Loucy (cell line): ENCODE measurements at regions not wholly inside any gene's neighbourhood (a gene's known extent, or its start where the extent isn't known, plus 50 kb on each side); places are given as distances from the start of the nearest gene placed in this dataset.

ENCODE experiments used
- H2AFZ ChIP-seq: fragments of 200-600 bp; sonication (generic); 2 replicates; pipeline ENCODE4 v1.6.0; 2016; ENCODE audit warnings: antibody characterized with exemption, mild to moderate bottlenecking, low read length, moderate library complexity
- H3F3A ChIP-seq: fragments of 200-600 bp; 2 replicates; pipeline ENCODE4 v1.6.0; 2016; ENCODE audit warnings: antibody characterized with exemption, low read depth, mild to moderate bottlenecking
- H3K27me3 ChIP-seq: fragments of 200-600 bp; sonication (generic); 2 replicates; pipeline ENCODE4 v1.6.1; 2014; ENCODE audit warnings: low read length, mild to moderate bottlenecking; ENCODE audit not compliant: insufficient read depth, poor library complexity, severe bottlenecking
- H3K36me3 ChIP-seq: fragments of 200-600 bp; sonication (generic); 2 replicates; pipeline ENCODE4 v1.6.1; 2016; ENCODE audit warnings: low read length; ENCODE audit not compliant: insufficient read depth
- H3K4me1 ChIP-seq: fragments of 200-600 bp; sonication (generic); 2 replicates; pipeline ENCODE4 v1.5.1; 2014; ENCODE audit warnings: low read length, mild to moderate bottlenecking; ENCODE audit not compliant: insufficient read depth, poor library complexity, severe bottlenecking
- H3K4me2 ChIP-seq: fragments of 200-600 bp; sonication (generic); 2 replicates; pipeline ENCODE4 v1.6.0; 2014; ENCODE audit warnings: antibody characterized with exemption, low read length, low read depth, mild to moderate bottlenecking; ENCODE audit not compliant: poor library complexity, severe bottlenecking
- H3K4me3 ChIP-seq: fragments of 200-600 bp; sonication (generic); 2 replicates; pipeline ENCODE4 v1.5.1; 2014; ENCODE audit warnings: low read length, mild to moderate bottlenecking, mixed read lengths; ENCODE audit not compliant: poor library complexity, severe bottlenecking
- H3K79me2 ChIP-seq: fragments of 200-600 bp; sonication (generic); 2 replicates; pipeline ENCODE4 v1.6.1; 2014; ENCODE audit warnings: low read length; ENCODE audit not compliant: insufficient read depth
- H3K9ac ChIP-seq: fragments of 200-600 bp; sonication (generic); 2 replicates; pipeline ENCODE4 v1.6.0; 2014; ENCODE audit warnings: mild to moderate bottlenecking, low read depth, low read length, moderate library complexity; ENCODE audit not compliant: poor library complexity, severe bottlenecking
- H3K9me2 ChIP-seq: fragments of 200-600 bp; sonication (generic); replicated peaks from 2 replicates; pipeline ENCODE4 v1.6.1; 2016; ENCODE audit warnings: low read depth, low read length, mixed read lengths
- H3K9me3 ChIP-seq: fragments of 200-600 bp; sonication (generic); 2 replicates; pipeline ENCODE4 v1.6.1; 2014; ENCODE audit warnings: mild to moderate bottlenecking, antibody characterized with exemption, low read length, low read depth; ENCODE audit not compliant: insufficient read depth
- H4K20me1 ChIP-seq: fragments of 200-600 bp; sonication (generic); 2 replicates; pipeline ENCODE4 v1.6.0; 2014; ENCODE audit warnings: antibody characterized with exemption, low read length, mild to moderate bottlenecking; ENCODE audit not compliant: insufficient read depth, poor library complexity, severe bottlenecking
- EZH2phosphoT487 ChIP-seq: fragments of 200-600 bp; IDR thresholded peaks from 2 replicates; pipeline ENCODE4 v1.6.1; 2018; ENCODE audit warnings: antibody characterized with exemption, mild to moderate bottlenecking, moderate library complexity, borderline replicate concordance
- TF ChIP-seq, protein P1 (sequence below): fragments of 200-600 bp; sonication (generic); conservative IDR thresholded peaks from 2 replicates; pipeline ENCODE4 v1.5.1; 2014; ENCODE audit warnings: mild to moderate bottlenecking, antibody characterized with exemption, low read length

DNA sequence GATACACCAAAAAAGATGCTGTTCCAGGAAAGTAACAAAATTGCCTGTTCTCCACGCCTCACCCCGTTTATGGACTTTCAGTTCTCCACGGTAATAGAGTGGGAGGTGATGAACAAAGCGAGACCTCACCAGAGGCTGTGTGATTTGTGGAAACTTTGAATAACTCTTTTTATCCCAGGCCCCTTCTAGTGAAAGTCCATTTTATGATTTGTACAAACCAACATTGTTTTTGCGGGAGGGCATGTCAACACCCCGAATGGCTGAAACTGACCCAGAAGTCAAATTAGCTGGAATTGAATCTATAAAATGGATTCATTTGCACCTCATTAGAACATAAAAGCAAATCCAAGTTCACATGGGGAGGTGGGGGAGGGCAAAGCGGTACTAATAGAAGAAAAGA lies 517.8 kb downstream of the CDH26 start:
- Histone ChIP-seq H3K9me2 (no peaks in the 10 kb centered on the region), H3K9ac (no peak overlapping the region), H3K4me1 (no peaks in the 10 kb centered on the region), H3K4me2 (no peak overlapping the region), H3K27me3 (no peaks in the 10 kb centered on the region), H3K4me3 (no peak overlapping the region), H2AFZ (no peak overlapping the region), H3K36me3 (no peaks in the 10 kb centered on the region), H3K9me3 (no peaks in the 10 kb centered on the region), H3F3A (no peaks in the 10 kb centered on the region), H3K79me2 (no peaks in the 10 kb centered on the region), H4K20me1 (no peaks in the 10 kb centered on the region)
- TF ChIP-seq EZH2phosphoT487, result no peak
- TF ChIP-seq, protein P1, sequence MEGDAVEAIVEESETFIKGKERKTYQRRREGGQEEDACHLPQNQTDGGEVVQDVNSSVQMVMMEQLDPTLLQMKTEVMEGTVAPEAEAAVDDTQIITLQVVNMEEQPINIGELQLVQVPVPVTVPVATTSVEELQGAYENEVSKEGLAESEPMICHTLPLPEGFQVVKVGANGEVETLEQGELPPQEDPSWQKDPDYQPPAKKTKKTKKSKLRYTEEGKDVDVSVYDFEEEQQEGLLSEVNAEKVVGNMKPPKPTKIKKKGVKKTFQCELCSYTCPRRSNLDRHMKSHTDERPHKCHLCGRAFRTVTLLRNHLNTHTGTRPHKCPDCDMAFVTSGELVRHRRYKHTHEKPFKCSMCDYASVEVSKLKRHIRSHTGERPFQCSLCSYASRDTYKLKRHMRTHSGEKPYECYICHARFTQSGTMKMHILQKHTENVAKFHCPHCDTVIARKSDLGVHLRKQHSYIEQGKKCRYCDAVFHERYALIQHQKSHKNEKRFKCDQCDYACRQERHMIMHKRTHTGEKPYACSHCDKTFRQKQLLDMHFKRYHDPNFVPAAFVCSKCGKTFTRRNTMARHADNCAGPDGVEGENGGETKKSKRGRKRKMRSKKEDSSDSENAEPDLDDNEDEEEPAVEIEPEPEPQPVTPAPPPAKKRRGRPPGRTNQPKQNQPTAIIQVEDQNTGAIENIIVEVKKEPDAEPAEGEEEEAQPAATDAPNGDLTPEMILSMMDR, result no peak

DNA sequence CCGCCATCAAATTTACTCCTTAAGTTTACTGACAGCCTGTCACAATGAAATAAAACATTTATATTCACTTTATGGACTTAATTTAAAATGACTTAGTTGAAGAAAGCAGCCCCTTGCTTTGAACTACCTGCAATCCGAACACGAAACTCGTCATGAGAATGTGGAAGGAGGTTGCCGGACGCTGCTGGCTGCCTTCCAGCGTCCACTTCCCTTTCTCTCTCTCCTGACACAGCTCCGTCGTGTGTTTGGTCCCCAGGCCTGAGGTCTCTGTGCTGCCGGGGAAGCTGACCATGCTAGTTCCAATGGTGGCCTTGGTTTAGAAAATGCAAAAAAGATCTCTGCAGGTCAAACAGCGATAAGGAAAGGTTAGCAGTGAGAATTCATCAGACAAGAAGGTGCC lies 519.7 kb downstream of the CDH26 start:
- no peaks in the 10 kb centered on the region for H3K4me1 ChIP-seq
- TF ChIP-seq EZH2phosphoT487, result no peak
- TF ChIP-seq, protein P1, result no peak
- H3K9me2 ChIP-seq, result no peaks in the 10 kb centered on the region
- H2AFZ ChIP-seq, result no peak overlapping the region
- H3K36me3 ChIP-seq, result no peaks in the 10 kb centered on the region
- H3K9ac ChIP-seq, result no peak overlapping the region
- H3K27me3 ChIP-seq, result no peaks in the 10 kb centered on the region
- H4K20me1 ChIP-seq, result no peaks in the 10 kb centered on the region
- H3K4me2 ChIP-seq, result no peak overlapping the region
- no peaks in the 10 kb centered on the region for H3K79me2 ChIP-seq
- H3F3A ChIP-seq, result no peaks in the 10 kb centered on the region
- H3K4me3 ChIP-seq, result no peak overlapping the region
- H3K9me3 ChIP-seq, result no peaks in the 10 kb centered on the region

DNA sequence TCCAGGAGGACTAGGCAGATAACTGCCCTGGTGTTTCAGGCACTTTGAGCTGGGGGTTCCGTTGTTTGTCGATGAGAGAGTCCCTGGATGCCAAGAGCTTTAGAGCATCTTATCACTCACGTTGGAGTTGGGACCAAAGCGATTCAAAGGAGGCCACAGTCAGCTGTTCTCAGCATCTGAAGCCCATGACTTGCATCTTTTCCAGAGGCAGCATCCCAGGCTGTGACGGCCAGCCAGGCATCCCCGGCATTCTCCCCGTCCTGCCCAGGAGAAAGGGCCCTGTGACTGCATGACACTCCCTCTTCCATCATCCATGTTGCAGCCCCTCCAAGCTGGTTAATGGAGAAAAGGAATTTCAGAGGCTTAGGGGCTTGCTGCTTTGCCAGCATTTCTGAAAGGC lies 520.3 kb downstream of the CDH26 start:
- H3K4me1 ChIP-seq, result no peaks in the 10 kb centered on the region
- H3F3A ChIP-seq, result no peaks in the 10 kb centered on the region
- H3K9me2 ChIP-seq, result no peaks in the 10 kb centered on the region
- H2AFZ ChIP-seq, result no peak overlapping the region
- H3K79me2 ChIP-seq, result no peaks in the 10 kb centered on the region
- H3K9me3 ChIP-seq, result no peaks in the 10 kb centered on the region
- H3K4me3 ChIP-seq, result no peak overlapping the region
- H3K27me3 ChIP-seq, result no peaks in the 10 kb centered on the region
- no peak overlapping the region for H3K9ac ChIP-seq
- no peaks in the 10 kb centered on the region for H3K36me3 ChIP-seq
- no peaks in the 10 kb centered on the region for H4K20me1 ChIP-seq
- TF ChIP-seq EZH2phosphoT487, result no peak
- H3K4me2 ChIP-seq, result no peak overlapping the region

DNA sequence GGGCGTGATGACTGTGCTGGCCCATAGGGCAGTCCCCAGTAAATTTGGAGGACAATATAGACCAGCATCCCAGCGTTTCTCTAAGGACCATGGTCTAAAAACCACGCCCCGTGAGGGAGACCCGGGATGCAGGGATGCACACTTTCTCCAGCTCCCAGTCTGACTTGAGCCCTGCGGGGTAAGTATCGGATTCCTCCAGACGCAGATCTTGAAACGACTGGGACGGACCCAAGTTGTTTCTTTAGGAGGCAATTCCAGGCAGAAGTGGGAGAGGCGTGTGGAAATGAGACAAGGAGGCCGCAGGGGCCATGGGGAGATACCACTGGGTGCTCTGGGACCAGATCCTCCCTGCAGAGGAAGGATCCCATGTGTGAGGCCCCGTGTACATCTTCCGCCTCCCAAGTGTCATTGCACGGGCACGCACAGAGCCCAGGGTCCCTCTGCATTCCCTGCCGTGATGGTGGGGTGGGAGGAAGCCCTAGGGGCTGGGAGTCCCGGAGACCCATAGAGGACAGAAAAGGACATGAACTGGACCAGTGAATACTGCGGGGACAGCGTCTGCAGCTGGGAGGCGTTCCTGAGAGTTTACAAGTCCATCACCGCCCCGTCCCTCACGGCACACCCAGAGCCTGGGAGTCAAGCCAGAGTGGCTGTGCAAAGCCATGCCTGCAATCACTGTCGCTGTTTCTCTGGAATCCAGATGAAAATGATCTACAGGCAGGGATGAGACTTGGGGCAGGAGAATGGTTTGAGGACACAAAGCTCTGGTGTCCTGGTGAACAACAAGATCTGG lies 522.9 kb downstream of the CDH26 start:
- Histone ChIP-seq H3K27me3 (no peaks in the 10 kb centered on the region), H3K4me1 (no peaks in the 10 kb centered on the region), H3K9me2 (no peaks in the 10 kb centered on the region), H2AFZ (no peak overlapping the region), H3K4me2 (no peak overlapping the region), H3K79me2 (no peaks in the 10 kb centered on the region), H3F3A (no peaks in the 10 kb centered on the region), H4K20me1 (no peaks in the 10 kb centered on the region), H3K4me3 (no peak overlapping the region), H3K9me3 (no peaks in the 10 kb centered on the region), H3K9ac (no peak overlapping the region), H3K36me3 (no peaks in the 10 kb centered on the region)
- TF ChIP-seq EZH2phosphoT487, result no peak
- TF ChIP-seq, protein P1, result no peak
